ENCODE measurements at regions not wholly inside any gene's neighbourhood (a gene's known extent, or its start where the extent isn't known, plus 50 kb on each side); places are given as distances from the start of the nearest gene placed in this dataset.

DNA sequence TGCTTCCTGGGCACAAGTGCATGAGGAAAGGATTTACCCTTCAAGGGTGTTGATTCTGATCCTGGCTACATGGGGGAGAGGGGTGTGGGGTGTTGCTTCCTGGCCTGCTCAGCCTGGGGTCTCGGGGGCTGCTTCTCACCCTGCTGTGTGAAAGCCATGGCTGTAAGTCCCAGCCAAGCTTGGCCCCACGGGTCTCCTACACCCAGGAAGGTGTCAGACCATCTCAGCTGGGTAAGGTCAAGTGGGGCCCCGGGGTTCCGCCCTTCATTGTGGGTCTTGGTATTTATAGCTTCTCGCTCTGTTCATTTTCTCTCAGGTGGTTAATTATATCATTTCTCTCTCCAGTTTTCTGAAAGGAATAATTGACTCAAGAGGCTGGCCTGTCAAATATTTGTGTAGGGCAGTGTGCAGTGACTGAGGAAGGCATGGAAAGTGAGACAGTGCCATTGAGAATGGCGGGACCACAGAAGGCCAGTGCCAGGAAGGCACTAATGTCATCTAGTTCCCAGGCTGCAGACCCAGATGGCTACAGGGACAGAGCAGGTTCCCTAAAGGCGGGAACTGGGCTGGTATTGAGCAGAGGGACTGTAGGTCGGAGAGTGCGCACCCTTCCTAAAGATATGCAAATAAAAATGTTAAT, 126.0 kb downstream of the FOXD1 start:
- no peak for TF ChIP-seq EZH2 (IDR thresholded peaks at IDR 0.05; ENCODE audit: low read depth, unreplicated experiment)
- no peak for TF ChIP-seq CTCF (conservative IDR thresholded peaks at IDR 0.05; ENCODE audit: low read depth in 2 of 2)
- TF ChIP-seq EZH2phosphoT487 (IDR thresholded peaks at IDR 0.05; ENCODE audit: unreplicated experiment): no peak
- no peak for TF ChIP-seq POLR2AphosphoS5 (IDR thresholded peaks at IDR 0.05; ENCODE audit: low read depth)
- TF ChIP-seq CREB1 (CRISPR knock-in tag; IDR thresholded peaks at IDR 0.05; ENCODE audit: low read depth): no peak
- TF ChIP-seq, protein P1, sequence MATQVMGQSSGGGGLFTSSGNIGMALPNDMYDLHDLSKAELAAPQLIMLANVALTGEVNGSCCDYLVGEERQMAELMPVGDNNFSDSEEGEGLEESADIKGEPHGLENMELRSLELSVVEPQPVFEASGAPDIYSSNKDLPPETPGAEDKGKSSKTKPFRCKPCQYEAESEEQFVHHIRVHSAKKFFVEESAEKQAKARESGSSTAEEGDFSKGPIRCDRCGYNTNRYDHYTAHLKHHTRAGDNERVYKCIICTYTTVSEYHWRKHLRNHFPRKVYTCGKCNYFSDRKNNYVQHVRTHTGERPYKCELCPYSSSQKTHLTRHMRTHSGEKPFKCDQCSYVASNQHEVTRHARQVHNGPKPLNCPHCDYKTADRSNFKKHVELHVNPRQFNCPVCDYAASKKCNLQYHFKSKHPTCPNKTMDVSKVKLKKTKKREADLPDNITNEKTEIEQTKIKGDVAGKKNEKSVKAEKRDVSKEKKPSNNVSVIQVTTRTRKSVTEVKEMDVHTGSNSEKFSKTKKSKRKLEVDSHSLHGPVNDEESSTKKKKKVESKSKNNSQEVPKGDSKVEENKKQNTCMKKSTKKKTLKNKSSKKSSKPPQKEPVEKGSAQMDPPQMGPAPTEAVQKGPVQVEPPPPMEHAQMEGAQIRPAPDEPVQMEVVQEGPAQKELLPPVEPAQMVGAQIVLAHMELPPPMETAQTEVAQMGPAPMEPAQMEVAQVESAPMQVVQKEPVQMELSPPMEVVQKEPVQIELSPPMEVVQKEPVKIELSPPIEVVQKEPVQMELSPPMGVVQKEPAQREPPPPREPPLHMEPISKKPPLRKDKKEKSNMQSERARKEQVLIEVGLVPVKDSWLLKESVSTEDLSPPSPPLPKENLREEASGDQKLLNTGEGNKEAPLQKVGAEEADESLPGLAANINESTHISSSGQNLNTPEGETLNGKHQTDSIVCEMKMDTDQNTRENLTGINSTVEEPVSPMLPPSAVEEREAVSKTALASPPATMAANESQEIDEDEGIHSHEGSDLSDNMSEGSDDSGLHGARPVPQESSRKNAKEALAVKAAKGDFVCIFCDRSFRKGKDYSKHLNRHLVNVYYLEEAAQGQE (IDR thresholded peaks at IDR 0.05; ENCODE audit: unreplicated experiment): no peak
- TF ChIP-seq ETS1 (IDR thresholded peaks at IDR 0.05): no peak
- no peak for TF ChIP-seq NANOG (IDR thresholded peaks at IDR 0.05; ENCODE audit: borderline replicate concordance)
- no peak for TF ChIP-seq ZNF331 (CRISPR knock-in tag; IDR thresholded peaks at IDR 0.05; ENCODE audit: low read depth)
- TF ChIP-seq STAT1 (IDR thresholded peaks at IDR 0.05; ENCODE audit: unreplicated experiment): no peak
- TF ChIP-seq JUNB (IDR thresholded peaks at IDR 0.05; ENCODE audit: unreplicated experiment): no peak
- no peak for TF ChIP-seq ZNF114 (CRISPR knock-in tag; IDR thresholded peaks at IDR 0.05)
- TF ChIP-seq, protein P2, sequence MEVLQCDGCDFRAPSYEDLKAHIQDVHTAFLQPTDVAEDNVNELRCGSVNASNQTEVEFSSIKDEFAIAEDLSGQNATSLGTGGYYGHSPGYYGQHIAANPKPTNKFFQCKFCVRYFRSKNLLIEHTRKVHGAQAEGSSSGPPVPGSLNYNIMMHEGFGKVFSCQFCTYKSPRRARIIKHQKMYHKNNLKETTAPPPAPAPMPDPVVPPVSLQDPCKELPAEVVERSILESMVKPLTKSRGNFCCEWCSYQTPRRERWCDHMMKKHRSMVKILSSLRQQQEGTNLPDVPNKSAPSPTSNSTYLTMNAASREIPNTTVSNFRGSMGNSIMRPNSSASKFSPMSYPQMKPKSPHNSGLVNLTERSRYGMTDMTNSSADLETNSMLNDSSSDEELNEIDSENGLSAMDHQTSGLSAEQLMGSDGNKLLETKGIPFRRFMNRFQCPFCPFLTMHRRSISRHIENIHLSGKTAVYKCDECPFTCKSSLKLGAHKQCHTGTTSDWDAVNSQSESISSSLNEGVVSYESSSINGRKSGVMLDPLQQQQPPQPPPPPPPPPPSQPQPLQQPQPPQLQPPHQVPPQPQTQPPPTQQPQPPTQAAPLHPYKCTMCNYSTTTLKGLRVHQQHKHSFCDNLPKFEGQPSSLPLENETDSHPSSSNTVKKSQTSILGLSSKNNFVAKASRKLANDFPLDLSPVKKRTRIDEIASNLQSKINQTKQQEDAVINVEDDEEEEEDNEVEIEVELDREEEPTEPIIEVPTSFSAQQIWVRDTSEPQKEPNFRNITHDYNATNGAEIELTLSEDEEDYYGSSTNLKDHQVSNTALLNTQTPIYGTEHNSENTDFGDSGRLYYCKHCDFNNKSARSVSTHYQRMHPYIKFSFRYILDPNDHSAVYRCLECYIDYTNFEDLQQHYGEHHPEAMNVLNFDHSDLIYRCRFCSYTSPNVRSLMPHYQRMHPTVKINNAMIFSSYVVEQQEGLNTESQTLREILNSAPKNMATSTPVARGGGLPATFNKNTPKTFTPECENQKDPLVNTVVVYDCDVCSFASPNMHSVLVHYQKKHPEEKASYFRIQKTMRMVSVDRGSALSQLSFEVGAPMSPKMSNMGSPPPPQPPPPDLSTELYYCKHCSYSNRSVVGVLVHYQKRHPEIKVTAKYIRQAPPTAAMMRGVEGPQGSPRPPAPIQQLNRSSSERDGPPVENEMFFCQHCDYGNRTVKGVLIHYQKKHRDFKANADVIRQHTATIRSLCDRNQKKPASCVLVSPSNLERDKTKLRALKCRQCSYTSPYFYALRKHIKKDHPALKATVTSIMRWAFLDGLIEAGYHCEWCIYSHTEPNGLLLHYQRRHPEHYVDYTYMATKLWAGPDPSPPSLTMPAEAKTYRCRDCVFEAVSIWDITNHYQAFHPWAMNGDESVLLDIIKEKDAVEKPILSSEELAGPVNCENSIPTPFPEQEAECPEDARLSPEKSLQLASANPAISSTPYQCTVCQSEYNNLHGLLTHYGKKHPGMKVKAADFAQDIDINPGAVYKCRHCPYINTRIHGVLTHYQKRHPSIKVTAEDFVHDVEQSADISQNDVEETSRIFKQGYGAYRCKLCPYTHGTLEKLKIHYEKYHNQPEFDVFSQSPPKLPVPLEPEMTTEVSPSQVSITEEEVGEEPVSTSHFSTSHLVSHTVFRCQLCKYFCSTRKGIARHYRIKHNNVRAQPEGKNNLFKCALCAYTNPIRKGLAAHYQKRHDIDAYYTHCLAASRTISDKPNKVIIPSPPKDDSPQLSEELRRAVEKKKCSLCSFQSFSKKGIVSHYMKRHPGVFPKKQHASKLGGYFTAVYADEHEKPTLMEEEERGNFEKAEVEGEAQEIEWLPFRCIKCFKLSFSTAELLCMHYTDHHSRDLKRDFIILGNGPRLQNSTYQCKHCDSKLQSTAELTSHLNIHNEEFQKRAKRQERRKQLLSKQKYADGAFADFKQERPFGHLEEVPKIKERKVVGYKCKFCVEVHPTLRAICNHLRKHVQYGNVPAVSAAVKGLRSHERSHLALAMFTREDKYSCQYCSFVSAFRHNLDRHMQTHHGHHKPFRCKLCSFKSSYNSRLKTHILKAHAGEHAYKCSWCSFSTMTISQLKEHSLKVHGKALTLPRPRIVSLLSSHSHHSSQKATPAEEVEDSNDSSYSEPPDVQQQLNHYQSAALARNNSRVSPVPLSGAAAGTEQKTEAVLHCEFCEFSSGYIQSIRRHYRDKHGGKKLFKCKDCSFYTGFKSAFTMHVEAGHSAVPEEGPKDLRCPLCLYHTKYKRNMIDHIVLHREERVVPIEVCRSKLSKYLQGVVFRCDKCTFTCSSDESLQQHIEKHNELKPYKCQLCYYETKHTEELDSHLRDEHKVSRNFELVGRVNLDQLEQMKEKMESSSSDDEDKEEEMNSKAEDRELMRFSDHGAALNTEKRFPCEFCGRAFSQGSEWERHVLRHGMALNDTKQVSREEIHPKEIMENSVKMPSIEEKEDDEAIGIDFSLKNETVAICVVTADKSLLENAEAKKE (CRISPR knock-in tag; IDR thresholded peaks at IDR 0.05): no peak
